ENCODE measurements at regions not wholly inside any gene's neighbourhood (a gene's known extent, or its start where the extent isn't known, plus 50 kb on each side); places are given as distances from the start of the nearest gene placed in this dataset.

DNA sequence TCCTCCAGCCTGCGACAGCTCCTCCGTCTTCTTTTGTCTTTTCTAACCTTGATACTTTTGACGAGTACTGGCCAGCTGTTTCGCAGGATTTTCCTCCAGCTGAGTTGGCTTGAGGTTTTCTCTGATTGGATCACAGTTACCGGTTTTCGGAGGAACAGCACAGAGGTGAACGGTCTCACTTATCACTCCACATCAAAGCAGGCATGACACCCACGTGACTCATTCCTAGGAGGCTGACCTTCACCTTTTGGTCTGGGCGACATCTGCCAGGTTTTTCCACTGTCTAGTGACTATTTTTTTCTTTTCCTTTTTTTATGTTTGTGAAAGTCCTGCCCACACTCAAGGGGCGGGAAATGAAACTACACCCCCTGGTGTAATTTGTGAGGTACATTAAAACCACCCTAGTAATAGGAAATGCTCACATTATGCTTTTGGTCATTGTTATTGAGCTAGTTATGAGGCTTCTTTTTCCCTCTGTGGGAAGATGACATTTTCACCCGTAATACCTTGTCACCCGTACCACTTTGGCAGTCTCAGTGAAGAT lies 319.2 kb downstream of the GADD45G start:
- Histone ChIP-seq H3K27ac (no peak overlapping the region), H3K27me3 (ENCODE audit: low read depth) (no peaks in the 10 kb centered on the region), H3K36me3 (no peaks in the 10 kb centered on the region), H3K4me1 (peaks cover 19% of the 10 kb centered on the region), H3K4me3 (no peak overlapping the region), H3K9me3 (no peaks in the 10 kb centered on the region)
- TF ChIP-seq CTCF (IDR thresholded peaks at IDR 0.05), result no peak
- ATAC-seq (no peak), DNase-seq (no peak)
- intact Hi-C loops (cut with DNase I), result no loop called here

- DNase-seq (no peak), ATAC-seq (no peak)
- no peaks in the 10 kb centered on the region for H3K9me3 ChIP-seq
- no peaks in the 10 kb centered on the region for H3K27me3 ChIP-seq (ENCODE audit: low read depth)
- H3K4me1 ChIP-seq, result peaks cover 25% of the 10 kb centered on the region
- no peak for TF ChIP-seq CTCF (IDR thresholded peaks at IDR 0.05)
- intact Hi-C loops (cut with DNase I), result no loop called here
- no peaks in the 10 kb centered on the region for H3K36me3 ChIP-seq
- no peak overlapping the region for H3K27ac ChIP-seq
- H3K4me3 ChIP-seq, result no peak overlapping the region
Measured at GRCh38 chr9:89924611-89925010, 319.8 kb downstream of the GADD45G start.

DNA sequence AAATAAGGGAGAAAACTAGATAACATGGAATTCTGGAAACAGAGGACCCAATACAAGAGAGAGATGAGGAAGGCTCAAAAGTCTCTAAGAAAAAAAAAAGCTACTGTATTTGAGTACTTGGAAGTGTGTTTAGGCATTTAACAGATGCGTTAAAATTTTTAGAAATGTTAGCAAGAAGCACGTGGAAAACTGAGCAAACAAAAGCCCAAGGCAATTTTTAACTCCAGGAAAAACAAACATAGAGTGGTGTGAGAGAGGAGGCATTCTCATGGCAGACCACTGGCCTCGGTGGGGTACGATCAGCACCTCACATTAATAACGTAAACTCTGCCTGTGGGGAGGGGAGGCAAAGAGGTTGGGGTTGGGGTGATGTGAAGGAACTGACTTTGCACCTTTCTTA lies 321.4 kb downstream of the GADD45G start:
- intact Hi-C loops (cut with DNase I), result no loop called here
- no peak overlapping the region for H3K27ac ChIP-seq
- ATAC-seq, result no peak

DNA sequence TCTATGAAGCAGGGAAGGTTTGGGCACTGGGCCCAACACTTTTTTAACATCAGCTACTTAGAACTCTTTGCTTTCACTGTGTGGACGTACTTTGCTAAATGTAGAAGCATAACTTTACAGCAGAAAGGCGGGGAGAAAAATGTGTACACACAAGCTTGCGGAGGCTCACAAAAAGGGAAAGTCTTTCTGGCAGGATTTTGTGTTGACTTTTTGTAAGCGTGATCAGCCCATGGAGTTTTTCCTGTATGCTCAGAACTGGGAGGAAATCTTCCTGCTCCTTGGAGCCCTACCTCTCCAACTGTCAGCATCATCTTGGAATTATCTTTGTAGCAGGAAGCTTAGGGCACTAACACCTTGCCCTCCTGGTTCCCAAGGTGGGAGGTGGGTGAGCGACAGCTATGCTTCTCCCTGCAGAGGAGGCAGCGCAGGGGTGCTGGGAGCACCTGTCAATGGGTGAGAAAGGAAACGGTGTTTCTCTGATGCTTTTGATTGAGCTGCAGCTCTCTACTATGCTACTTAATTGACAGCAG lies 321.9 kb downstream of the GADD45G start:
- Histone ChIP-seq H3K27me3 (ENCODE audit: low read depth) (no peaks in the 10 kb centered on the region), H3K4me3 (no peak overlapping the region), H3K36me3 (no peaks in the 10 kb centered on the region), H3K4me1 (peaks cover 38% of the 10 kb centered on the region), H3K9me3 (no peaks in the 10 kb centered on the region), H3K27ac (no peak overlapping the region)
- DNase-seq (no peak), ATAC-seq (peak in 1 of 2 donors; percentile 40)
- TF ChIP-seq CTCF (IDR thresholded peaks at IDR 0.05), result no peak
- intact Hi-C loops (cut with DNase I), result no loop called here

More for the DNA sequence above, 321.4 kb downstream of the GADD45G start:
- H3K27me3 ChIP-seq (ENCODE audit: low read depth), result no peaks in the 10 kb centered on the region
- DNase-seq, result no peak
- H3K36me3 ChIP-seq, result no peaks in the 10 kb centered on the region
- peaks cover 38% of the 10 kb centered on the region for H3K4me1 ChIP-seq
- H3K4me3 ChIP-seq, result no peak overlapping the region
- no peaks in the 10 kb centered on the region for H3K9me3 ChIP-seq
- TF ChIP-seq CTCF (IDR thresholded peaks at IDR 0.05), result no peak

DNA sequence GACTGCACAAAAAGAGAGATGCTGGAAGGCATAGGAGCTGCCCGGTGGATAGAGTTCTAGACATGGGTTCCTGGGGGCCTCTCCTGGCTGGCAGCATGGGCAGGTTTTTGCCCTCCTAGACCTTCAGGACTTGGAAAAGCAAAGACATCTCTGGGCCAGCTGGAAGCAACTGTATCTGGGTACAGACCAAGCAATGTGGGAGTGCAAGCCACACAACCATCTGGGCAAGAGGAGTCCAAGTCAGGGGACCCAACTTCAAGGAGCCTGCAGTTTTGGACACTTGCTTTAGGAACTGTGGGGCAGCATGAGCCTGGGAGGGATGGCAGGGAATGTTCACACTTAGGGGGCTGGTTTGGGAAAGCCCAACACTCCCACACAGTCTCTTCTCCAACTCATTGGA lies 323.3 kb downstream of the GADD45G start:
- no peak for TF ChIP-seq CTCF (IDR thresholded peaks at IDR 0.05)
- no peak for DNase-seq
- ATAC-seq, result no peak
- intact Hi-C loops (cut with DNase I), result no loop called here
- Histone ChIP-seq H3K27me3 (ENCODE audit: low read depth) (no peaks in the 10 kb centered on the region), H3K4me1 (peaks cover 38% of the 10 kb centered on the region), H3K36me3 (no peaks in the 10 kb centered on the region), H3K4me3 (no peak overlapping the region), H3K27ac (no peak overlapping the region), H3K9me3 (no peaks in the 10 kb centered on the region)

All from lower lobe of right lung (tissue), 2 donors.